NCI-H2171 (cell line): ENCODE measurements at regions not wholly inside any gene's neighbourhood (a gene's known extent, or its start where the extent isn't known, plus 50 kb on each side); places are given as distances from the start of the nearest gene placed in this dataset.
A peak's percentile ranks its signal among the peaks of the same experiment; 100 is the strongest.
"Not testable (repeated sequence)": the region's sequence is repeated elsewhere in the genome, so short reads cannot be mapped to it uniquely, and the experiment has no call there.

Experiments used
- DNase-seq: peaks from one replicate; lab custom pipeline; 2025; lab: John Stamatoyannopoulos, UW

DNA sequence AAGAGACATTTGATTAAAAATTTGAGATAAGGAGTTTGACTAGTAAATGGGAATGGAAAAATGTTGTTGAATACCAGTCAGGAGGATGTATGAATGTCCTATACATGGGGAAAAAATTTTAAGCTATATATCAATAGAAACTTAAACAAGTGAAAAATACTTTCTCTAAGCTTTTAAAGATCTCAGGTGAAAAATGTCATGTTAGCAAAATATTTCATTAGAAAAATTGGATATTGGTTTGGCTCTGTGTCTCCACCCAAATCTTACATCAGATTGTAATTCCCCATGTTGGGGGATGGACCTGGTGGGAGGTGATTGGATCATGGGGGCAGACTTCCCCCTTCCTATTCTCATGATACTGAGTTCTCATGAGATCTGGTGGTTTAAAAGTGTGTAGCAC, 279.6 kb upstream of the CADM2 start:
- DNase-seq = no peak

DNA sequence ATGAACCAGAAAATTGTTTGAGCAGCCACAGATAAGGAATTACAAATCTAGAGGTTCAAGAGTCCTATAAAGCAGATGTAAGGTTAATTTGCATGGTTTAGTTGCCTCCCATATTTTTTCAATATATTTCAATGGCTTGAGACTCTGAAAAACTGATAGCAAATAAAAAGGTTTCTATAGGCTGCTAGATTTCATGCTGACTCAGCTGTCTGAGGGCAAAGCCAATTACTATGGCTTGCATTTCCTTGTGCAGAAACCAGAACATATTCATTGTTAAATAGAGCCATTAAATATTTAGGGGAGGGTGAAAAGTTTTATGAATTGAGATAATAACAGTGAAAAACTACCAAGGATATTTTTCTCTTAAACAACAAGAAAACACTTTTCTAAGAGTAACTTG, 278.1 kb upstream of the CADM2 start:
- no peak for DNase-seq

DNA sequence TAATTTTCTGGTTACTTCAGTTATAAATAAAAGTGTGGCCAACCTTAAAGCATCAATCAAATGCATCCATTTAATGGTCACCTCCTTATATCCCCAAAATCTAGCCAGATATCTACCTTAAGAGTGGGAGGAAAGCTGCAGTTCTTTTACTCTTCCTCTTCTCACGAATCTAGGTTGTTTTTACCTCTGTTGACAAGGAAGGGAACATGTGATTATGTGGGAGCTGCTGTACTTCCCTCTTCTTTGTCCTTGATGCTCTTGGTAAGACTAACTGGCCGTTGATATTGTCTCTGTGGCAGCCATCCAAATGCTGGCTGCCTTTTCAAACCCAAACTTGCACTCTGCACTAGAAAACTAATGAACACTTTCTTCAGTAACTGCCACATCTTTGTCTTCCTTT, 275.3 kb upstream of the CADM2 start:
- DNase-seq = no peak

DNA sequence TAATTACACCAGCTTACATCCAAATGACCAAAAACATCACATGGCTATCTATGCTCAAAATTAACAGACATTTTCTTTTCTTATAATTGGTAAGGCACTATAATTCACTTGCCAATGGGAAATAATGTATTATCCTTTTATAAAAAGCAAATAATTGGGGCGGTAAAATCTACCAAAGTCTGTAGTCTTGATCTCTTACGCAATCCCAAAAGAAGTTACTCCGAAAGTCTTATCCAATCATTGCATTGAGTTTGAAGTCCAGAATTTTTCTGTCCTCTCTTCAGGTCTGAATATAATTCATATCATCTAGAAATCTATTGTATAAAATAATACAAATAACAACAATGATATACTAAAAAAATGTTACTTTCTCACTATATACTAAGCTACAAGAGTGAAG, 273.3 kb upstream of the CADM2 start:
- no peak for DNase-seq

DNA sequence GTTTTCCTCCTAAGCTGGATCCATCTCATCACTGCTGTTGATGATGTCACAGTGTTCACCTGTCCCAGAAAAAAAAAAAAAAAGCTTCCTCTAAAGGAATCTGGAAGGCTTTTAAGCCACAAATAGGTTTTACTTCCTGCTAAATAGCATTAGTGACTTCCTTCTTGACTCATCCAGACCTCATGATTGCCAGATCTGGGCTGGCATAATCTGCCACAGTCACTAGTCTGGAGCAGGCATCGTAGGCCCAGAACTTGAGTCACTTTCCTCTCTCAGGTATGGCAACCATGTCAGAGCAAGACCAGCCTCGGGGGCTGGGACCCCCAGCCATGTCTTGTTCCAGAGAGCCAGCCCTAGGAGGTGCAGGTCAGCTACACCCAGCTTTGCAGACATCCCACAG, 266.5 kb upstream of the CADM2 start:
- no peak for DNase-seq

DNA sequence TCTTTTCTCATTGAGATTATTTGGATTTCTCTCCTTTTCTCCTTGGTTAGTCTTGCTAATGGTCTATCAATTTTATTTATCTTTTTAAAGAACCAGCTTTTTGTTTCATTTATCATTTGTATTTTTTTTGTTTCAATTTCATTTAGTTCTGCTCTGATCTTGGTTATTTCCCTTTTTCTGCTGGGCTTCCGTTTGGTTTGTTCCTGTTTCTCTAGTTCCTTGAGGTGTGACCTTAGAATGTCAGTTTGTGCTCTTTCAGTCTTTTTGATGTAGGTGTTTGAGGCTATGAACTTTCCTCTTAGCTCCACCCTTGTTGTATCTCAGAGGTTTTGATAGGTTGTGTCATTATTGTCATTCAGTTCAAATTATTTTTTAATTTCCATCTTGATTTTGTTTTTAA, 248.5 kb upstream of the CADM2 start:
- not testable (repeated sequence) for DNase-seq

DNA sequence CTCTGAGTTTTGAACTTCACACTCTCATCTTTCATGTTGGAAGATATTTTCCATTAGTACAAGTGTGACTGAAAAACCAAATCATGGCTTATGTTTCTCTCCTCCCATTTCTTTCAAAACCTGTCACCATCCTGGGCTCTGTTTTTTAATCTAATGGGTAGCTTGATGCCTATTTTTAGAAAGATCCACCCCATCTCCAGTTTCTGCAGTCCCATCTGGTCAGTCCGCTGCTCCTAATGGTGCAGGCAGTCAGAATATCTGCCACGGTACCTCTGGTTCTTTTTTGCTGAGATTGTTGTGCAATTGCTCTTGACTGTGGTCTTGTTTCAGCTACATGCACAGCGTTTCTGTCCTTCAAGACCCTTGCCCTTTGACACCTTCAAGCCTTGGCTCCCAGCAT, 240.9 kb upstream of the CADM2 start:
- peak; percentile 42 for DNase-seq

DNA sequence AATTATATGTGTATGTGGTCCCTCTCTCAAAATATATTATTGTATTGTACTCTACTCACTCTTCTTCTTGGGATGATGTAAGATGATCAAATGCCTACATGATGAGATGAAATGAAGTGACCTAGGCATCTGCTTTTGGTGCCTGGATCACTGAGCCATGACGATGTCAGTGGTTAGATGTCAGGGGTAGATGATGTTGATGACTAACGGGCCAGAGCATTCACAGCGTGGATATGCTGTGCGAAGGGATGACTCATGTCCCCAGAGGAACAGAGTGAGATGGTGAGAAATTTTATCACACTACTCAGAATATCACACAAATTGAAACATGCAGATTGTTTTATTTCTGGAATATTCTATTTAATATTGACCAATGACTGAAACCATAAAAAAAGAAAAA, 233.9 kb upstream of the CADM2 start:
- DNase-seq = no peak

DNA sequence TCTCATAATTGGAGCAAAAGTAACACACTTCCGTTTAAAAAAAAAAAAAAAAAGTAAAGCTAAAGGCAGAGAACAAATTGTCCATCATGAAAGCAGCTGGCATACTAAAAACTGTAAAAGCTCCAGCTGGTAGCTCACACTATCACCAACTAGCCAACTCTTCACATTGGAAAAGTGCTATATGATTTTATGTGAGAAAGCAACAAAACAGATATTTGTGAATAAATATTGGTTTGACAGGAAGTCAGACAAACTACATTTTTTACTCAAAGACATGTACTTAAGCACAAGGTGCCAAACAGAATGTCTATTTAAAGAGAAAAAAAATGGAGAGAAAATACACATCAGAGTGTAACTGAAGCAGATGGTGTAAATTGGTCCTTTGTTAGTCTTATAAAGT, 231.2 kb upstream of the CADM2 start:
- no peak for DNase-seq

DNA sequence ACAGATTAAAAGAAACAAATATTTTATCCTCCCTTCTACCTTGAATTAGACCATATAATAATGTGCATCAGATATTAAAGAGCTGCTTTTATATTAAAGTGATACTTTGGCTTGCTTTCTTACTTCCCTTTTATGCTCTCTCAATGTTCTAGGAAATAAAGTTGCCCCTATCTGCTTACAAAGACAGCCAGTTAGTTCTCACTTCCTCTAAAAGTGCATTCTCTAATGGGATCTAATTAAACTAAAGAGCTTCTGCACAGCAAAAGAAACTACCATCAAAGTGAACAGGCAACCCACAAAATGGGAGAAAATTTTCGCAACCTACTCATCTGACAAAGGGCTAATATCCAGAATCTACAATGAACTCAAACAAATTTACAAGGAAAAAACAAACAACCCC, 224.1 kb upstream of the CADM2 start:
- DNase-seq = not testable (repeated sequence)

DNA sequence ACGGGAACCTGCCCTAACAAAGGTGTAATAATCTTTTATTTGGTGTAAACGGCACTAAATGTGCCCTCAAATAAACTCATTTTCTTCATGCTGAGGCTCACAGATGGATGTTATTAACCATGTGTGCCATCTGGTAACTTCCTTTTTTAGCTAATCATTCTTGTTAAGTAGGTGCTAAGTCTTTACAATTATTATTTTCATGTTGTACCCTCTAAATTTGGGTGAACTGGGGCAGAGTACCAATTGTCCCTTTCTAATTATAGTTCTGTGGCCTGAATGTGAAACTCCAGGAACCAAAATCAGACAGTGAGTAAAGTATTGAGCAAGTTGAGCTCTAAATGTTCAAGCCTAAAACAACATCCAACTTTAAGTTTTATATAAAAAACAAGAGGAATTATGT, 220.7 kb upstream of the CADM2 start:
- no peak for DNase-seq

DNA sequence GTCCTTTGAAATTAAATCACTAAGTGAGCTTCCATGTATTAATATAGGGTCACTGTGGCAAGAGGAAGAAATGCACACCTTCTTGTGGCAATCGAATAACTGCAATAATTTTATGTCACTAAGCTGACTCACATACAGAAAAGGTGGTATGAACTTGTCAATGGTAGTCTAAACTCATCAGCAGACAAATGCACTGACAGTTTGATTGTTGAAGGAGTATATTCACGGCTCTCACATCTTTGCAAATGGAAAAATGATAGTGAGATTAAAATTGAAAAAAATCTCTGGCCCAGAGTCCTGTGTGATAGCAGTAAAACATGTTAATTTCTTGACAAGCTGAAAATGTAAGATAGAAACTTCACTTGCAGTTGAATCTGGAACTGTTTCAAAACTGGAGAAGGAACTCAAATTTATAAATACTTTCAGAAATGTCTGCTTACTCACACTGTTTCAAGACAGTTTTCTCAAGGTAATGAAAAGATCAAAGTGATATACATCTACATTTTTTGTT, 215.8 kb upstream of the CADM2 start:
- DNase-seq = no peak

DNA sequence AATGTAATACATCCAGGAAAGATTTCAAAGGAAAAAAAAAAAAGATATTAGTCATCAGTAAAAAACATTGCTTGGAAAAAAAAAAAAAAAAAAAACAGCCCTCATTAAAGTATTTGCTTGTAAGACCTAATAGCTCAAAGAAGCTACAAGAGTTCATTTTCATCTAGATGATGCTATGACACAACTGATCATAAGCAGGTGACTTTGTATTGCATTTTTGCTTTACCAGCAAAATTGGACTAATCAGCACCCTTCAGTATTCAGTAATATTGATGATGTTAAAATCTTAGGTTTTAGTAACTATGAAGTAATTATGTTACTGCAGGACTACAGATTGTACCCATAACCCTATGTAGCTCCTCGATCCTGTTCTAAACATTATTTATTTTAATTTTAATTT, 214.7 kb upstream of the CADM2 start:
- no peak for DNase-seq

DNA sequence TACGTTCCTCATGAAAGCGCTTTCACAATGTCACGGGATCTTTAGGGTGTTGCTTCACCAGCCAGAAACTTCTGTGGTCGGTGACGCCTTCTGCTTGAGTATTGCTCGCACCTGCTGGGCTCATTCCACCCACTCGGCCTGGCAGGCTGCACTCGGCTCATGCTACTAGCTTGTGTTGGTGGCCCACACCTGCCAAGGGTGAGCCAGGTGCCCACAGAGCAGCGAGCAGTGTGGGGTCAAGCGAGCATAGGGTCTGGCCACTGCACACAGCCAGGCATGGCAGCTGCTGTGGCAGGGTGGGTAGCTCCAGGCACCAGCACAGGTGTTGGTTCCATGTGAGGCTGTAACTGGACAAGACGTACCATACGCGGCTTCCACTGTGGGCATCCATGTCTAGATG, 202.9 kb upstream of the CADM2 start:
- DNase-seq = no peak

DNA sequence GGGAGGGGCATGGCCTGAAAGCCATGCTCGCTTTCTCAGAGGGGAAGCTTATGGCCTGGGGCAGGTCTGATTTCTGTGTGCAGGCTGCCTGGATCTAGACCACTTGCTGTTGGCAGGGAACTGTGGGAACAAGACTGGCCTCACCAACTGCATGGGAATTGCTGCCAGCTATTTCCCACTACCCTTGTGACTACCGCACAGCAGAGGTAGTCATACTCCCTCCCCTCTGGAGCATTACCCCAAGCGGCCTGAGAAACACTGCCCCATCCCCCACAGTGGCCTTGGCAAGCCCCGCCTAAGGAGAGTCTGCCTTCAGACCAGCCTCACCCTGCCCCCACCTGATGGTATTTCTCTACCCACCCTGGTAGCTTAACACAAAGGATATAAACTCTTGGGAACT, 199.4 kb upstream of the CADM2 start:
- DNase-seq = no peak

DNA sequence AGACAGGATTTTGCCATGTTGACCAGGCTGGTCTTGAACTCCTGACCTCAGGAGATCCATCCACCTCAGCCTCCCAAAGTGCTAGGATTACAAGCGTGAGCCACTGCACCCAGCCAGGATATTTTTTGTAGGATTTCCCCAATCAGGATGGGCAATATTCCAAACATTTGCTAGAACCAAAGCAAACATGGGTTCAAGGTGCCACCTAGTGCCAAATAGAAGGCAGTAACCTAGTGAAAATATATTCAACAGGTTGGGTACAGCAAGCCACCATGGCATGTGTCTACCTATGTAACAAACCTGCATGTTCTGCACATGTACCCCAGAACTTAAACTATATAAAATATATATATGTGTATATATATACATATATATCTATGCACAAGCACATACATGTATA, 185.9 kb upstream of the CADM2 start:
- no peak for DNase-seq

DNA sequence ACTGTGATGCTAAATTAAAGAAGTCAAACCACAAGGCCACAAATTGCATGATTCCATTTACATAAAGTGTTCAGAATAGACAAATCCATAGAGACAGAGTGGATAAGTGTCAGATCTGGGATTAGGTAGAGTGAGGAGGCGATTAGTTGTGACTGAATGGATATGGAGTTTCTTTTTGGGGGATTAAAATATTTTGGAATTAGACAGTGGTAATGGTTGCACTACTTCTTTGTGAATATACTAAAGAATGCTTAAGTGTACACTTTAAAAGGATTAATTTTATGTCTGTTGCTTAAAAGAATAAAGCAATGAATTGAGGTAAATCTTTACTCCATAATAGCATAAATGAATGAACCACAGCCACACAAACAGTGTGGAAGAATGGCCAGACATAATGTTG, 175.5 kb upstream of the CADM2 start:
- DNase-seq = no peak

DNA sequence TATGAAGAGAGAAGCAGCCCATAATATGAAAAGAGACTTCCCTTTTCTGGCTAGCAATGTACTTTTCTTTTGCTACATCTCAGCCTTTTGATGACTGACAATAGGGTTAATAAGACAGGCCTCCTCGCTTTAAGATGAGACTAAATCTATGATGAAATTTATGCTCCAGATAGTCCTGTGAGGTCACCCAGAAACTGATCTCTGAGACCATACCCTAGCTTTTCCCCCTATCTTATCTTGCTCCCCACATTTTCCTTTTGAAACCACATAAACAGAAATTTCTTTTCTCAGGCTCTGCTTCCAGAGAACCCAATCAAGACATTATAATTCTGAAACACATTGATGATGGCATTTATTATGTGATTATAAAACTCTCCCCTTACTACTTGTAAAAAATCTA, 168.8 kb upstream of the CADM2 start:
- DNase-seq = no peak

DNA sequence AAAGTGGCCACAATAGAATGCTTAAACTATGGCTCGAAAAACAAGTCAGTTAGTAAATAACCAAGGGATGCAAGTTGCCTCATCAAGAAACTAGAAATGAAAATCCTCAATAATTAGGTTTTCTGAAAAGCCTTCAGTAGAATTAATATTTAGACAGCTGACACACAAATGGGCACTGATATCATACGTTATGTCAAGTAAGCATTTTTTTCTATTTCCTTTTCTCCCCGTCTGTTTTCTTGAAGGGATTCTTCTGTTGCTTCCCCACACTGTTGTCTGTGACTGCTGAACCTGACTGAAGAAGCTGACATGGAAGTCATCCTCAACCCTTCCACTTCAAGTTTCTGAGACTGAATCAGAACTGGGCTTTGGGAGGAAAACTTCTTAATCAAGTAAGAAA, 151.8 kb upstream of the CADM2 start:
- DNase-seq = no peak

DNA sequence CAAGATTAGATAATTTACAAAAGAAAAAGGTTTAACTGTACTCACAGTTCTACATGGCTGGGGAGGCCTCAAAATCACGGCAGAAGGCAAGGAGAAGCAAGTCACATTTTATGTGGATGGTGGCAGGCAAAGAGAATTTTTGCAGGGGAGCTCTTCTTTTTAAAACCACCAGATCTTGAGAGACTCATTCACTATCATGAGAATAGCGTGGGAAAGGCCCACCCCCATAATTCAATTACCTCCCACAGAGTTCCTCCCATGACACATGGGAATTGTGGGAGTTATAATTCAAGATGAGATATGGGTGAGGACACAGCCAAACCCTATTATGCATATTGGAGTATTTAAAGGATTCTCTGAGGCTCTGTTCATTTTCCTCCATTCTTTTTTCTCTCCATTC, 138.7 kb upstream of the CADM2 start:
- DNase-seq = no peak

DNA sequence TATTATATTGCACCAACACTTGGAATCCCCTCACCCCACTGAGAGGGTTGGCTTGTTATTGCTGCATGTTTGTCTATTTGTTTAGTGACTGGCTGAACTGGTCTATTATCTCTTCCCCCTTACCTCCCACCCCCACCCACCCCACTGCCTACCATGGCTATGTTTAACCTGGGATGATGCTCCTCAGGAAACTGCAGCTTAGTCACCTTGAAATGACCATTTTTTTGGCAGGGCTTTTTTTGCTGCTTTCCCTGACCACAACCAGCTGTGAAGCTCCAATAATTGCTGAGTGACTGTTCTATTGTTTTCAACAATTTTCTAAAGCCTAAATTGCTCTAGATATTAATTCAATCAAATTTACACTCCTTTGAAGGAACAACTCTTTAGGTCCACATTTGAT, 137.9 kb upstream of the CADM2 start:
- DNase-seq = no peak

DNA sequence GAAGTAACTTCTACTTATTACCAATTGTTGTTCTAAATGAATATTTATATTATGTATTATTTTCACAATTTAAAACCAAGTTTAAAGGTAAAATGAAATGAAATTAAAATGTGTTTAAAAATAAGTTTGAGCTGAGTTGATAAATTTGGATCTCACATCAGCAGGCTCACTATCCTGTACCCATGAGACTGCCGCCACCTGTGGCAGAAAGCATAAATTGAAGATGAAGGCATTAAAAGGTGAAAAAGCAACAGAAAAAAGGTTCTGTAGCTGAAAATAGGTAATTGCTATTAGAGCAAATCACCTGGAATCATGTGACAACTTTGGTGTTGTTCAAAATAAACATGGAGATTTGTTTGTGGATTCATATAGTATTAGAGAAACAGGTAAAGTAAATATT, 133.0 kb upstream of the CADM2 start:
- DNase-seq = no peak

DNA sequence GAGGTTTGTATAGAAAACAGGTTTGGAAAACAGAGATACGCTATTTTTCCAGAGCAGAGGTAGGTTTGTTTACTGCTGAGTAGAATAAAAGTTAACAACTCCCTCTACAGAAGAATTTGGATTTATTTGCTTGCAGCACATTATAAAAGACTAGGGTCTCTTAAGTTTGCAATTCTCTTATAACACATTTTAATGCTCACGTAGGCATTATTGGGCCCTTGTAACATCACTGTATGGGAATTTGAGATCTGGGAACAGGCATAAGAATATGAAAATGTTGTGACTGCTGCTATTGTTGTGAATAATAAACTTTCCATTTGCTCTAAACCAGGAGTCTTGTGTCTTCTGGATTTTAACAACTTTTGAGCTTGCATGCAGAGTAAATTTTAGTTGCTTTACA, 128.3 kb upstream of the CADM2 start:
- no peak for DNase-seq

DNA sequence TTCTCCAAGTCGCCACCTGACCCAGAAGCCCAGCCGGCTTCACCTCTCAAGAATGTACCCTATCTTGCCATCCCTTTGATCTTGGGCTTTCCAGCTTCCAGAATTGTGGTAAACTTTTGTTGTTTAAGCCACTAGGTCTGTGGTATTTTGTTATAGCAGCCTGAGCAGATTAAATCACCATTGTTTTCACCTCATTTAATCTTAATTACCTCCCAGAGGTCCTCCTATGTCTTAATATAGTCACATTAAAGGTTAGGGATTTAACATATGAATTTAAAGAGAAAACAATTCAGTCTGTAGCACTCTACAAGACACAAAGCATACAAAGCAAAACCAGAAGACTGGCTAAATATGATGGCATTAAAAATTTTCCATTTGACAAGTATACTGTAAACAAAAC, 123.4 kb upstream of the CADM2 start:
- no peak for DNase-seq

DNA sequence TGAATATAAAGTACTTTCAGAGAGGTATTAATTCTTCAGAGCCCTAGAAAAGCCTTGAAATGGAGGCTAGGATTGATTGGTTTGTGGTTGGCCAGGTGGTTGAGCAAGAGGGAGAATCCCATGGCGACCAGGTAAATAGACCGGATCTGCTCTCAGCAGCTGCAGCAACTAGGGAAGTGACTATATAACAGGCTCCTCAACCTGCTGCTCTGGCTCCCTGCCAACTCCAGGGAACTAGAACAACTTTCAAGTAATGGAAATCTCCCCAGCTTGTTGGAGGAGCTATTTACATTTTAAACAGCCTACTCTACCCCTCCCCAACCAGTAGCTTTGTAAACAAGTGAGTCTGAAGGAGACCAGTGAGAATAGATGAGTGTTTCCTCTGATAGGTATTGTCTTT, 121.8 kb upstream of the CADM2 start:
- peak; percentile 85 for DNase-seq
